Ovary (tissue), 7 donors: ENCODE measurements at regions not wholly inside any gene's neighbourhood (a gene's known extent, or its start where the extent isn't known, plus 50 kb on each side); places are given as distances from the start of the nearest gene placed in this dataset.

Source experiments
- DNase-seq, 5 donors: peaks; one replicate each; pipeline ENCODE4 v3.0.0-alpha.2; 2019 to 2020
- H3K27ac ChIP-seq, 2 donors: fragments of 200-600 bp; one replicate each; pipeline versions ENCODE4 v1.5.1 to v1.8.0; 2019 to 2022
- H3K27me3 ChIP-seq: fragments of 200-600 bp; one replicate; pipeline ENCODE4 v1.8.0; 2022
- H3K36me3 ChIP-seq: fragments of 200-600 bp; sonication (generic); one replicate; pipeline ENCODE4 v1.5.1; 2019
- H3K4me1 ChIP-seq: one replicate; pipeline ENCODE4 v1.8.1; 2013; ENCODE audit warnings: mild to moderate bottlenecking, moderate library complexity; ENCODE audit not compliant: insufficient read depth
- H3K4me3 ChIP-seq: fragments of 200-600 bp; sonication (generic); one replicate; pipeline ENCODE4 v1.5.1; 2017
- H3K9me3 ChIP-seq, 2 donors: fragments of 200-600 bp in 1 of 2; sonication (generic) in 1 of 2; one replicate each; pipeline versions ENCODE4 v1.5.1 to v1.8.1; 2013 to 2019; ENCODE audit warnings: mild to moderate bottlenecking in 1 of 2, moderate library complexity in 1 of 2
- EP300 ChIP-seq: sonication (generic); formaldehyde crosslinking; IDR thresholded peaks from one replicate; pipeline ENCODE4 v1.6.1; 2017; ENCODE audit warnings: antibody characterized with exemption
- POLR2A ChIP-seq: fragments of 450-650 bp; IDR thresholded peaks from one replicate; pipeline ENCODE4 v1.6.1; 2017; ENCODE audit warnings: antibody characterized with exemption, mild to moderate bottlenecking, moderate library complexity
- WGBS, 3 donors: extraction: QIAGEN DNeasy Blood & Tissue Kit in 1 of 3; methylation state at CpG; one replicate each; pipeline versions ENCODE4 v1.1.5 to v1.1.7; 2013 to 2017; 5-methylcytosine and 5-hydroxymethylcytosine counted together
- intact Hi-C, 4 donors: fragments of 100-400 bp; cut with DNase I; formaldehyde crosslinking; loops; one replicate each; pipeline versions ENCODE4 v1.11.0 to v1.15.1; 2022 to 2023
- TF ChIP-seq, protein P1 (sequence below), 3 donors: fragments of 450-650 bp in 2 of 3; fragments of 200-600 bp in 1 of 3; IDR thresholded peaks; one replicate each; pipeline versions ENCODE4 v1.5.1 to v1.8.0; 2016 to 2022; ENCODE audit warnings: antibody characterized with exemption in 3 of 3, mild to moderate bottlenecking in 1 of 3
- donor health status: DM: no; HTN: no; CAD: no; lungs with moderate emphysema.
- donor health status: DM: no; HTN: no; CAD: no.
- donor health status: Bipolar disorder and iron deficiency.
- donor health status: DM: no; HTN: no; CAD: no.
- donor health status: DM: yes; HTN: yes; CAD: no.

DNA sequence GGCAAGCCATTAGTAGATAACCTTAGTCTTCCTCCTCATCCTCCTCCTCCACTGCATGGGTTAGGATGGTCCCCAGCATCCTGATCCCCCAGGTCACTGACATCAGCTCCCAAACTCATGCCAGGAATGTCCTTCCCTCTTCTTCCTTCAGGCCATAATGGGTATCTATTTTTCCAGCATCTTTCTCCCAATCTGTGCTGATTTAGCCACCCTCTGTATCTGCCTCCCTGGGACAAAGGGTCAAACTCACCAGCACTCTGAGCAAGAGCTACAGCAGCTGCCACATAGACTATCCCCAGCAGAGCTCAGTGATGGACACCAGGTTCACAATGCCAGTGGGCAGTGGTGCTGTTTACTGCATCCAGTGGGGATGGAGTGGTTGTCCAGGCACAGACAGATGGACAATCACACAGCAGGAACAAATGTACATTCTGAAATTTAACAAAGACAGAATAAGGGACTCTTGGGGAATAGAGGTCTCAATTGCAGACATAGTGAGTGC lies 115.2 kb upstream of the TOP3B start:
- H3K36me3 ChIP-seq = no peaks in the 10 kb centered on the region
- H3K27ac ChIP-seq = no peak overlapping the region
- no peaks in the 10 kb centered on the region for H3K4me1 ChIP-seq
- no peak overlapping the region for H3K4me3 ChIP-seq
- DNase-seq = no peak
- no peaks in the 10 kb centered on the region for H3K27me3 ChIP-seq
- TF ChIP-seq POLR2A (no peak), EP300 (no peak)
- TF ChIP-seq, protein P1, sequence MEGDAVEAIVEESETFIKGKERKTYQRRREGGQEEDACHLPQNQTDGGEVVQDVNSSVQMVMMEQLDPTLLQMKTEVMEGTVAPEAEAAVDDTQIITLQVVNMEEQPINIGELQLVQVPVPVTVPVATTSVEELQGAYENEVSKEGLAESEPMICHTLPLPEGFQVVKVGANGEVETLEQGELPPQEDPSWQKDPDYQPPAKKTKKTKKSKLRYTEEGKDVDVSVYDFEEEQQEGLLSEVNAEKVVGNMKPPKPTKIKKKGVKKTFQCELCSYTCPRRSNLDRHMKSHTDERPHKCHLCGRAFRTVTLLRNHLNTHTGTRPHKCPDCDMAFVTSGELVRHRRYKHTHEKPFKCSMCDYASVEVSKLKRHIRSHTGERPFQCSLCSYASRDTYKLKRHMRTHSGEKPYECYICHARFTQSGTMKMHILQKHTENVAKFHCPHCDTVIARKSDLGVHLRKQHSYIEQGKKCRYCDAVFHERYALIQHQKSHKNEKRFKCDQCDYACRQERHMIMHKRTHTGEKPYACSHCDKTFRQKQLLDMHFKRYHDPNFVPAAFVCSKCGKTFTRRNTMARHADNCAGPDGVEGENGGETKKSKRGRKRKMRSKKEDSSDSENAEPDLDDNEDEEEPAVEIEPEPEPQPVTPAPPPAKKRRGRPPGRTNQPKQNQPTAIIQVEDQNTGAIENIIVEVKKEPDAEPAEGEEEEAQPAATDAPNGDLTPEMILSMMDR (IDR thresholded peaks at IDR 0.05) = no peak
- H3K9me3 ChIP-seq = no peaks in the 10 kb centered on the region
- intact Hi-C loops = no loop called here

DNA sequence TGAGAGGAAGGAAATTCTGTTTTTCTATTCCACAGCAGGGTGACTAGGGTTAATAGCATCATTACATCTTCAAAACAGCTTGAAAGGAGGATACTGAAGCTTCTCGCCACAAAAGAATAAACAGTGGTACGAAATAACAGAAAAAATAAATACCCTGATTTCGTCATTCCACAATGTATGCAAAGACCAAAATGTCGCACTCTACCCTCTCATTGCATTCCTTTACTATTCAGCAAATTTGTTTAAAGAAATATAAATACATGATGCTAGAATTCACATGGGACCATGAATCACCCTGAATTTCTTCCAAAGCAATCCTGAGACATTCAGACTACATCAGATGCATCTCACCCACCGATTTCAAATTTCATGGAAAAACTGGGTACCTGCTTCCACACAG lies 112.3 kb upstream of the TOP3B start:
- WGBS, 3 donors = 77 to 85% (median 81%) methylated on average over 5 of the region's 5 CpGs
- intact Hi-C loops = no loop called here
- Histone ChIP-seq H3K9me3 (no peaks in the 10 kb centered on the region), H3K27ac (no peak overlapping the region), H3K4me3 (no peak overlapping the region), H3K27me3 (no peaks in the 10 kb centered on the region), H3K4me1 (no peaks in the 10 kb centered on the region), H3K36me3 (no peaks in the 10 kb centered on the region)
- no peak for DNase-seq
- TF ChIP-seq, protein P1 (IDR thresholded peaks at IDR 0.05) = no peak
- TF ChIP-seq EP300 (no peak), POLR2A (no peak)

DNA sequence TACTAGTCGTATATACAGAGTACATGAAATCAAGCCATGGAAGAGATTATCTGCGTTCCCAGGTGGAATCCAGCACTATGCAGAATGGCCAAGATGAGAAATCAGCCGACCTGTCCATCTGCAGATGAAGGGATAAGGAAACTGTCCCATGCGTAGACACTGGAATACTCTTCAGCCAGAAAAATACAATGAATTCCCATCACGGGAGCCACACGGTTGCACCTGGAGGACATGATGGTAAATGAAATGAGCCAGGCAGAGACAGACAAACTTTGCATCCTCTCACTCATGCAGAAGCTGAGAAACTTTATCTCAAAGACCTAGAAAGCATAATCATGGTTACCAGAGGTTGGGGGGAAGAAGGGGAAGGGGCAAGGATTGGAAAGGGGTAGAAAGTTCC lies 111.9 kb upstream of the TOP3B start:
- intact Hi-C loops = no loop called here
- H3K4me3 ChIP-seq = no peak overlapping the region
- no peaks in the 10 kb centered on the region for H3K9me3 ChIP-seq
- no peak for DNase-seq
- H3K4me1 ChIP-seq = no peaks in the 10 kb centered on the region
- no peaks in the 10 kb centered on the region for H3K36me3 ChIP-seq
- 70 to 83% (median 70%) methylated on average over 6 of the region's 6 CpGs for WGBS, 3 donors
- no peaks in the 10 kb centered on the region for H3K27me3 ChIP-seq
- no peak overlapping the region for H3K27ac ChIP-seq
- TF ChIP-seq POLR2A (no peak), EP300 (no peak)
- TF ChIP-seq, protein P1 (IDR thresholded peaks at IDR 0.05) = no peak

DNA sequence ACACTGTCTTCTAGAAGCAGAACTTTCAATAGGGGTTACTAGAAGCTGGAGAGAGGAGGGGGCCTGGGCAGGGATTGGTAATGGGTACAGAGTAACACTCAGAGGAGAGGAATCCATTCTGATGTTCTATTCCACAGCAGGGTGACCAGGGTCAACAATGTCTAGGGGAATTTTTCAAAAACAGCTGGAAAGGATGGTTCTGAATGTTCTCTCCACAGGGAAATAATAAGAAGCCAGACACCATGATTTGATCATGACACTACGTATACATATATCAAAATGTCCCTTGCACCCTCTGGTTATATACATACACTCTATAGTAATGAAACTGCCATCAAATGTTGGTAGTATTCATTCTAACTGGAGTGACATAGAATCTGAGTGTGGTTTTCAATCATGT lies 111.2 kb upstream of the TOP3B start:
- intact Hi-C loops = no loop called here
- TF ChIP-seq EP300 (no peak), POLR2A (no peak)
- TF ChIP-seq, protein P1 (IDR thresholded peaks at IDR 0.05) = no peak
- Histone ChIP-seq H3K4me1 (no peaks in the 10 kb centered on the region), H3K9me3 (no peaks in the 10 kb centered on the region), H3K36me3 (no peaks in the 10 kb centered on the region), H3K4me3 (no peak overlapping the region), H3K27ac (no peak overlapping the region), H3K27me3 (no peaks in the 10 kb centered on the region)
- no peak for DNase-seq
- 51 to 74% (median 68%) methylated on average over 1 of the region's 1 CpG for WGBS, 3 donors

DNA sequence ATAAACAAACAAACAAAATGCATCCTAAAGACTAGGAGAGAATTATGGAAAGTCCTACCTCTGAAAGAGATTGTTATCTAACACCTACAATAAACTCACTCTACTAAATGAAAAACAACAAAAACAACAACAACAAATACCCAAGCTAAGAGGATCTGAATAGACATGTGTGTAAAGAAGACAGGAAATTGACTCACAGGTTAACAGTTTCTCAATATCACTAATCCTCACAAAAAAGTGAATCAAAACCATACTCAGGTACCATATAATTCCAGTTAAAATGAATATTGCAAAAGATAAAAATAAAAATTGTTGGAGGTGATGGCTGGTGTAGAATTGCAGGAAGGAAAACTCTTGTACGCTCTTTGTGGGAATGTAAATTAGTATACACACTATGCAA lies 110.4 kb upstream of the TOP3B start:
- Histone ChIP-seq H3K36me3 (no peaks in the 10 kb centered on the region), H3K9me3 (no peaks in the 10 kb centered on the region), H3K27me3 (no peaks in the 10 kb centered on the region), H3K4me1 (no peaks in the 10 kb centered on the region), H3K4me3 (no peak overlapping the region), H3K27ac (no peak overlapping the region)
- WGBS, 3 donors = 83 to 89% (median 84%) methylated on average over 1 of the region's 1 CpG
- intact Hi-C loops = no loop called here
- TF ChIP-seq POLR2A (no peak), EP300 (no peak)
- TF ChIP-seq, protein P1 (IDR thresholded peaks at IDR 0.05) = no peak
- DNase-seq = no peak
